GM23338 (cell line): ENCODE measurements at regions not wholly inside any gene's neighbourhood (a gene's known extent, or its start where the extent isn't known, plus 50 kb on each side); places are given as distances from the start of the nearest gene placed in this dataset.
A peak's percentile ranks its signal among the peaks of the same experiment; 100 is the strongest.

Source experiments
- ATAC-seq: fragments of 200-7000 bp; cut with Tn5 transposase; 3 replicates; pipeline ENCODE4 v1.9.1; 2020
- DNase-seq: peaks from one replicate; pipeline ENCODE4 v3.0.0-alpha.2; 2015; ENCODE audit warnings: low spot score
- H2AFZ ChIP-seq: fragments of 200-600 bp; sonication (generic); 2 replicates; pipeline ENCODE4 v1.8.0; 2016; ENCODE audit warnings: antibody characterized with exemption, mild to moderate bottlenecking, moderate library complexity
- H3F3A ChIP-seq: fragments of 200-600 bp; sonication (generic); replicated peaks from 2 replicates; pipeline ENCODE4 v1.8.0; 2017; ENCODE audit warnings: antibody characterized with exemption, mixed run types, low read depth
- H3K27ac ChIP-seq: fragments of 200-600 bp; sonication (generic); 2 replicates; pipeline ENCODE4 v1.6.1; 2016; ENCODE audit warnings: low read depth
- H3K27me3 ChIP-seq: fragments of 200-600 bp; sonication (generic); 2 replicates; pipeline ENCODE4 v1.8.0; 2016; ENCODE audit warnings: mild to moderate bottlenecking, mixed run types, moderate library complexity; ENCODE audit not compliant: insufficient read depth
- H3K36me3 ChIP-seq: fragments of 200-600 bp; sonication (generic); 2 replicates; pipeline ENCODE4 v1.8.0; 2016; ENCODE audit warnings: mild to moderate bottlenecking; ENCODE audit not compliant: insufficient read depth
- H3K4me1 ChIP-seq: fragments of 200-600 bp; sonication (generic); 2 replicates; pipeline ENCODE4 v1.8.0; 2016; ENCODE audit warnings: mild to moderate bottlenecking, moderate library complexity; ENCODE audit not compliant: insufficient read depth
- H3K4me2 ChIP-seq: fragments of 200-600 bp; sonication (generic); 2 replicates; pipeline ENCODE4 v1.7.1; 2017; ENCODE audit warnings: mixed run types
- H3K4me3 ChIP-seq: fragments of 200-600 bp; sonication (generic); 2 replicates; pipeline ENCODE4 v1.6.1; 2016; ENCODE audit warnings: mixed run types
- H3K79me2 ChIP-seq: fragments of 200-600 bp; sonication (generic); replicated peaks from 2 replicates; pipeline ENCODE4 v1.8.0; 2017; ENCODE audit warnings: mild to moderate bottlenecking; ENCODE audit not compliant: insufficient read depth
- H3K9me2 ChIP-seq: fragments of 200-600 bp; sonication (generic); 2 replicates; pipeline ENCODE4 v1.8.0; 2017; ENCODE audit not compliant: insufficient read depth
- H4K20me1 ChIP-seq: fragments of 200-600 bp; sonication (generic); replicated peaks from 2 replicates; pipeline ENCODE4 v1.8.0; 2017; ENCODE audit warnings: mild to moderate bottlenecking; ENCODE audit not compliant: insufficient read depth
- H3K27ac Mint-ChIP-seq: 2 replicates; pipeline ENCODE4 v1.8.0; 2020; ENCODE audit warnings: inconsistent platforms, mild to moderate bottlenecking, moderate library complexity, mixed read lengths
- H3K27me3 Mint-ChIP-seq: 3 replicates; pipeline ENCODE4 v1.8.0; 2022; ENCODE audit warnings: low read depth, mild to moderate bottlenecking, moderate library complexity, mixed read lengths, inconsistent platforms; ENCODE audit not compliant: insufficient read depth, poor library complexity
- H3K36me3 Mint-ChIP-seq: 3 replicates; pipeline ENCODE4 v1.8.0; 2021; ENCODE audit warnings: low read depth, mild to moderate bottlenecking, inconsistent platforms, moderate library complexity, mixed read lengths
- H3K4me1 Mint-ChIP-seq: 3 replicates; pipeline ENCODE4 v1.8.0; 2020; ENCODE audit warnings: mild to moderate bottlenecking, inconsistent platforms, mixed read lengths
- H3K4me3 Mint-ChIP-seq: 3 replicates; pipeline ENCODE4 v1.8.0; 2021; ENCODE audit warnings: moderate library complexity, mild to moderate bottlenecking, inconsistent platforms, mixed read lengths
- H3K9me3 Mint-ChIP-seq: 3 replicates; pipeline ENCODE4 v1.8.0; 2020; ENCODE audit warnings: moderate library complexity, mild to moderate bottlenecking, inconsistent platforms, mixed read lengths
- CREB1 ChIP-seq: fragments of 250-450 bp; sonication (Bioruptor Pico); IDR thresholded peaks from 2 replicates; pipeline ENCODE4 v1.5.0; 2020; ENCODE audit warnings: low read depth, mild to moderate bottlenecking, moderate library complexity
- CTCF ChIP-seq, 2 experiments: fragments of 200-600 bp in 1 of 2; sonication (generic) in 1 of 2; conservative IDR thresholded peaks; 2 replicates each; pipeline versions ENCODE4 v1.5.1 to v1.6.1; 2016 to 2017; ENCODE audit warnings: antibody characterized with exemption in 2 of 2, low read depth in 2 of 2, mild to moderate bottlenecking in 2 of 2, moderate library complexity in 1 of 2
- EZH2 ChIP-seq: fragments of 200-600 bp; sonication (generic); IDR thresholded peaks from one replicate; pipeline ENCODE4 v1.8.0; 2017; ENCODE audit warnings: antibody characterized with exemption, mild to moderate bottlenecking, low read depth; ENCODE audit not compliant: unreplicated experiment
- EZH2phosphoT487 ChIP-seq: fragments of 200-600 bp; sonication (generic); IDR thresholded peaks from one replicate; pipeline ENCODE4 v1.8.1; 2018; ENCODE audit warnings: antibody characterized with exemption; ENCODE audit not compliant: unreplicated experiment
- JUNB ChIP-seq: IDR thresholded peaks from one replicate; pipeline ENCODE4 v1.6.1; 2016; ENCODE audit warnings: antibody characterized with exemption; ENCODE audit not compliant: unreplicated experiment
- POLR2AphosphoS5 ChIP-seq: IDR thresholded peaks from 2 replicates; pipeline ENCODE4 v1.6.1; 2016; ENCODE audit warnings: antibody characterized with exemption, low read depth
- REST ChIP-seq: IDR thresholded peaks from one replicate; pipeline ENCODE4 v1.6.1; 2018; ENCODE audit warnings: antibody characterized with exemption; ENCODE audit not compliant: unreplicated experiment
- STAT1 ChIP-seq: IDR thresholded peaks from one replicate; pipeline ENCODE4 v1.6.1; 2016; ENCODE audit warnings: antibody characterized with exemption; ENCODE audit not compliant: unreplicated experiment
- ZNF114 ChIP-seq: fragments of 250-450 bp; sonication (Bioruptor Pico); IDR thresholded peaks from 2 replicates; pipeline ENCODE4 v1.5.0; 2020; ENCODE audit warnings: mild to moderate bottlenecking, moderate library complexity
- ZNF331 ChIP-seq: fragments of 250-450 bp; sonication (Bioruptor Pico); IDR thresholded peaks from 2 replicates; pipeline ENCODE4 v1.5.0; 2020; ENCODE audit warnings: low read depth, mild to moderate bottlenecking, moderate library complexity
- TF ChIP-seq, protein P1 (sequence below): IDR thresholded peaks from 2 replicates; pipeline ENCODE4 v1.6.1; 2016; ENCODE audit warnings: antibody characterized with exemption

DNA sequence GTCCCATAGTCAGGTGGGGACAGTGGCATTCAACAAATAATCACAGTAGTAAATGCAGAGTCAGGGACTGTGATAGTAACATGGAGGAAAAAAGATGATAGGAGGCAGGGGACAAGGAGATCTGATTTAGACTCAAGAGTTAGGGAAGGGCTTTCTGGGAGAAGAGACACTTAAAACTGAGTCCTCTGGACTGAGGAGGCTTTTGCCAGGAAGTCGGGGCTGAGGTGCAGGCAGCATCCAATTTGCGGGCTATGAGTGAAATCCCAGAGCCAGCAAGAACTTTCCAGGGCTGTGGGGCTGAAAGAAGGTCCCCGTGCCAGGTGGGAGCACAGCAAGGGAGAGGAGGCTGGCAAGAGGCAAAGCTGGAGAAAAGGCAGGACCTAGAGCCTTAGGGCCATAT, 124.1 kb downstream of the KIF4B start:
- Histone ChIP-seq H3K36me3 (no peaks in the 10 kb centered on the region), H3K9me2 (peaks cover 14% of the 10 kb centered on the region), H3K27me3 (no peaks in the 10 kb centered on the region), H3K4me2 (no peak overlapping the region), H3K79me2 (no peaks in the 10 kb centered on the region), H3K4me1 (no peaks in the 10 kb centered on the region; the same call in 1 of the 2 replicates), H2AFZ (peak overlapping the region; percentile 56; the same call in 1 of the 2 replicates), H4K20me1 (no peaks in the 10 kb centered on the region; the same call in 1 of the 2 replicates), H3F3A (no peaks in the 10 kb centered on the region), H3K4me3 (no peak overlapping the region), H3K27ac (no peak overlapping the region)
- Mint-ChIP-seq H3K4me3 (no peak overlapping the region), H3K36me3 (no peaks in the 10 kb centered on the region), H3K9me3 (no peaks in the 10 kb centered on the region), H3K27me3 (peaks cover 2% of the 10 kb centered on the region), H3K27ac (no peak overlapping the region), H3K4me1 (no peaks in the 10 kb centered on the region)
- DNase-seq, result no peak
- ATAC-seq, result no peak
- TF ChIP-seq ZNF331 (CRISPR knock-in tag) (no peak), STAT1 (no peak), ZNF114 (CRISPR knock-in tag) (no peak), CREB1 (CRISPR knock-in tag) (no peak), JUNB (no peak), POLR2AphosphoS5 (no peak)
- TF ChIP-seq, protein P1, sequence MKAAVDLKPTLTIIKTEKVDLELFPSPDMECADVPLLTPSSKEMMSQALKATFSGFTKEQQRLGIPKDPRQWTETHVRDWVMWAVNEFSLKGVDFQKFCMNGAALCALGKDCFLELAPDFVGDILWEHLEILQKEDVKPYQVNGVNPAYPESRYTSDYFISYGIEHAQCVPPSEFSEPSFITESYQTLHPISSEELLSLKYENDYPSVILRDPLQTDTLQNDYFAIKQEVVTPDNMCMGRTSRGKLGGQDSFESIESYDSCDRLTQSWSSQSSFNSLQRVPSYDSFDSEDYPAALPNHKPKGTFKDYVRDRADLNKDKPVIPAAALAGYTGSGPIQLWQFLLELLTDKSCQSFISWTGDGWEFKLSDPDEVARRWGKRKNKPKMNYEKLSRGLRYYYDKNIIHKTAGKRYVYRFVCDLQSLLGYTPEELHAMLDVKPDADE, result no peak

GRCh38 chr5:155140646-155141045, 127.1 kb downstream of the KIF4B start:
- DNase-seq (no peak), ATAC-seq (no peak)
- Histone ChIP-seq H3K36me3 (no peaks in the 10 kb centered on the region), H3K79me2 (no peaks in the 10 kb centered on the region), H3K4me1 (peaks cover 5% of the 10 kb centered on the region), H4K20me1 (no peaks in the 10 kb centered on the region; the same call in 1 of the 2 replicates), H3F3A (no peaks in the 10 kb centered on the region), H3K4me3 (no peak overlapping the region), H2AFZ (no peak overlapping the region), H3K4me2 (no peak overlapping the region), H3K27ac (no peak overlapping the region), H3K9me2 (no peaks in the 10 kb centered on the region), H3K27me3 (no peaks in the 10 kb centered on the region)
- Mint-ChIP-seq H3K36me3 (no peaks in the 10 kb centered on the region), H3K27ac (no peak overlapping the region), H3K4me1 (no peaks in the 10 kb centered on the region), H3K27me3 (peaks cover 2% of the 10 kb centered on the region), H3K9me3 (no peaks in the 10 kb centered on the region), H3K4me3 (no peak overlapping the region)
- TF ChIP-seq CTCF (conservative IDR thresholded peaks at IDR 0.05; ENCODE audit: low read depth in 2 of 2) (no peak), POLR2AphosphoS5 (no peak), EZH2 (no peak), ZNF114 (CRISPR knock-in tag) (no peak), STAT1 (no peak), JUNB (no peak), CREB1 (CRISPR knock-in tag) (no peak), REST (no peak), ZNF331 (CRISPR knock-in tag) (no peak), EZH2phosphoT487 (no peak)
- TF ChIP-seq, protein P1, result no peak
